ENCODE measurements at regions not wholly inside any gene's neighbourhood (a gene's known extent, or its start where the extent isn't known, plus 50 kb on each side); places are given as distances from the start of the nearest gene placed in this dataset.

DNA sequence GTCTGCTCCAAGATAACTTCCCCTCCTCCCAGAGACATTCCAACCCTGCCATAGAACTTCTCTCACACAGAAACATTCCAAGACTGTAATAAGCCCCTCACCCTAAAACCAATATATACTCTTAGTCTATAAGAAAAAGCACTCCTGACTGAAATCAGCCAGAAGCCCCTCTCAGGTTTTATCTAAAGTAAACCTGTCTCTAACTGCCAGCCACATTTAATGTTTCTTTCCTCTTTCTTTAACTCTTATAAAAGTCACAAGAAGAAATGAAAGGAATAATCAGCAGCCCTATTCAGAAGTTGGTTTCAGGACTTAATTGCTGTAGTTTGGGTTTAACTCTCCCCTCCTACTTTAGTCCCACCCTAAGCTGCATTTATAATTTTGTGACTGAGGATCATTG, 165.0 kb upstream of the ZCCHC13 start:
- TF ChIP-seq CTCF (IDR thresholded peaks at IDR 0.05) (no peak), POLR2A (IDR thresholded peaks at IDR 0.05) (no peak)
